Colonic mucosa (tissue), 4 donors: ENCODE measurements at regions not wholly inside any gene's neighbourhood (a gene's known extent, or its start where the extent isn't known, plus 50 kb on each side); places are given as distances from the start of the nearest gene placed in this dataset.

Experiments used
- DNase-seq: peaks from one replicate; pipeline ENCODE4 v3.0.0-alpha.2; 2020
- H3K27ac ChIP-seq: fragments of 200-600 bp; one replicate; pipeline ENCODE4 v1.8.0; 2021
- H3K27me3 ChIP-seq: fragments of 200-600 bp; one replicate; pipeline ENCODE4 v1.8.0; 2021
- H3K36me3 ChIP-seq: fragments of 200-600 bp; one replicate; pipeline ENCODE4 v1.8.0; 2021
- H3K4me1 ChIP-seq: fragments of 200-600 bp; one replicate; pipeline ENCODE4 v1.8.0; 2021; ENCODE audit warnings: mild to moderate bottlenecking
- H3K4me3 ChIP-seq: fragments of 200-600 bp; one replicate; pipeline ENCODE4 v1.8.0; 2021
- H3K9ac ChIP-seq, 2 donors: one replicate each; pipeline ENCODE4 v1.7.0; 2013; ENCODE audit warnings: control low read depth in 2 of 2, low read depth in 2 of 2, low read length in 2 of 2
- H3K9me3 ChIP-seq: fragments of 200-600 bp; one replicate; pipeline ENCODE4 v1.8.0; 2021
- intact Hi-C: fragments of 100-400 bp; cut with DNase I; formaldehyde crosslinking; loops from one replicate; pipeline ENCODE4 v1.14.1; 2022
- TF ChIP-seq, protein P1 (sequence below): fragments of 200-600 bp; IDR thresholded peaks from one replicate; pipeline ENCODE4 v1.8.0; 2022; ENCODE audit warnings: antibody characterized with exemption, mild to moderate bottlenecking
- donor health status: healthy.
- donor health status: DM: no; HTN: no; CAD: no.
- donor health status: DM: no; HTN: no; CAD: no.

- no peak for DNase-seq
- TF ChIP-seq, protein P1, sequence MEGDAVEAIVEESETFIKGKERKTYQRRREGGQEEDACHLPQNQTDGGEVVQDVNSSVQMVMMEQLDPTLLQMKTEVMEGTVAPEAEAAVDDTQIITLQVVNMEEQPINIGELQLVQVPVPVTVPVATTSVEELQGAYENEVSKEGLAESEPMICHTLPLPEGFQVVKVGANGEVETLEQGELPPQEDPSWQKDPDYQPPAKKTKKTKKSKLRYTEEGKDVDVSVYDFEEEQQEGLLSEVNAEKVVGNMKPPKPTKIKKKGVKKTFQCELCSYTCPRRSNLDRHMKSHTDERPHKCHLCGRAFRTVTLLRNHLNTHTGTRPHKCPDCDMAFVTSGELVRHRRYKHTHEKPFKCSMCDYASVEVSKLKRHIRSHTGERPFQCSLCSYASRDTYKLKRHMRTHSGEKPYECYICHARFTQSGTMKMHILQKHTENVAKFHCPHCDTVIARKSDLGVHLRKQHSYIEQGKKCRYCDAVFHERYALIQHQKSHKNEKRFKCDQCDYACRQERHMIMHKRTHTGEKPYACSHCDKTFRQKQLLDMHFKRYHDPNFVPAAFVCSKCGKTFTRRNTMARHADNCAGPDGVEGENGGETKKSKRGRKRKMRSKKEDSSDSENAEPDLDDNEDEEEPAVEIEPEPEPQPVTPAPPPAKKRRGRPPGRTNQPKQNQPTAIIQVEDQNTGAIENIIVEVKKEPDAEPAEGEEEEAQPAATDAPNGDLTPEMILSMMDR: no peak
Measured at GRCh38 chr4:159747983-159748382, 645.1 kb downstream of the RAPGEF2 start.

DNA sequence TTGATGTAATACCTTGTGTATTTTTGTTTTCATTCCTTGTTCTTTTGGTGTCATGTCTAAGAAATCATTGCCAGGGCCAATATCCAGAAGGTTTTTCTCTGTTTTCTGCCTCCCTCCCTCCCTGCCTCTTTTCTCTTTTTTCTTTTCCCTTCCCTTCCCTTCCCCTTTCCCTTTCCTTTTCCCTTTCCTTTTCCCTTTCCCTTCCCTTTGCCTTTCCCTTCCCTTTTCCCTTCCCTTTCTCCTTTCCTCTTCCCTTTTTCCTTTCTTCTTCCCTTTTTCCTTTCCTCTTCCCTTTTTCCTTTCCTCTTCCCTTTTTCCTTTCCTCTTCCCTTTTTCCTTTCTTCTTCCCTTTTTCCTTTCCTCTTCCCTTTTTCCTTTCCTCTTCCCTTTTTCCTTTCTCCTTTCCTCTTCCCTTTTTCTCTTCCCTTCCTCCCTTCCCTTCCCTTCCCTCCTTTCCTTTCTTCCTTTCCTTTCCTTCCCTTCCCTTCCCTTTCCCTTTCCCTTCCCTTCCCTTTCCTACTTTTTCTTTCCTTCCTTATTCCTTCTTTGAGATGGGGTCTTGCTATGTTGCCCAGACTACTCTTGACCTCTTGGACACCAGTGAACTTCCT, 646.1 kb downstream of the RAPGEF2 start:
- no peak for DNase-seq
- Histone ChIP-seq H3K27me3 (no peaks in the 10 kb centered on the region), H3K4me1 (no peaks in the 10 kb centered on the region), H3K36me3 (no peaks in the 10 kb centered on the region), H3K4me3 (no peak overlapping the region), H3K9ac (no peak overlapping the region), H3K27ac (no peak overlapping the region), H3K9me3 (no peaks in the 10 kb centered on the region)
- TF ChIP-seq, protein P1: no peak
- intact Hi-C loops: no loop called here

More at GRCh38 chr4:159747983-159748382, 645.1 kb downstream of the RAPGEF2 start:
- H3K27ac ChIP-seq: no peak overlapping the region
- no peaks in the 10 kb centered on the region for H3K9me3 ChIP-seq
- H3K4me3 ChIP-seq: no peak overlapping the region
- H3K36me3 ChIP-seq: no peaks in the 10 kb centered on the region
- intact Hi-C loops: no loop called here
- H3K9ac ChIP-seq: no peak overlapping the region
- H3K27me3 ChIP-seq: no peaks in the 10 kb centered on the region
- no peaks in the 10 kb centered on the region for H3K4me1 ChIP-seq

DNA sequence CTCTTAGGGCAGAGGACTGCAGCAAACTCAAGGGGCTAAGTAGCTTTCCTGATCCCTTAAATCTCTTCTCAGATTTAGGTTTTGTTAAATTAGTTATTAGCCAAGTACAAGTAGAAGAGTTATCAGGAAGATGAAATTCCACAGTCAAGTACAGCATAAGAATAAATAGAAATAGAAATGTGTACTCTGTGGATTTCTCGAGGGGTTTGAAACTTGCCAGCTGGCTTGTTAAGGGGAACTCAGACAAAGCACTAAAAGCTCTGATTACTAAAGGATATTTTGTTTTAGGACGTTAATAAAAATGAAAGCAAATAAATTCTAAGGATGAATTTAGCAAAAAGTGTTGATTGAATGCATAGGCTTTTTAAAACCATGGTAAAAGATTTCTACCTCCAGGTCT, 654.6 kb downstream of the RAPGEF2 start:
- Histone ChIP-seq H3K36me3 (no peaks in the 10 kb centered on the region), H3K27me3 (no peaks in the 10 kb centered on the region), H3K4me3 (no peak overlapping the region), H3K9me3 (no peaks in the 10 kb centered on the region), H3K9ac (no peak overlapping the region), H3K4me1 (no peaks in the 10 kb centered on the region), H3K27ac (no peak overlapping the region)
- intact Hi-C loops: no loop called here
- DNase-seq: no peak
- TF ChIP-seq, protein P1: no peak

- Histone ChIP-seq H3K27ac (no peak overlapping the region), H3K4me3 (no peak overlapping the region), H3K9me3 (no peaks in the 10 kb centered on the region), H3K9ac (no peak overlapping the region), H3K27me3 (no peaks in the 10 kb centered on the region), H3K4me1 (no peaks in the 10 kb centered on the region), H3K36me3 (no peaks in the 10 kb centered on the region)
- intact Hi-C loops: no loop called here
- no peak for DNase-seq
- TF ChIP-seq, protein P1: no peak
Measured at GRCh38 chr4:159758061-159758460, 655.2 kb downstream of the RAPGEF2 start.

DNA sequence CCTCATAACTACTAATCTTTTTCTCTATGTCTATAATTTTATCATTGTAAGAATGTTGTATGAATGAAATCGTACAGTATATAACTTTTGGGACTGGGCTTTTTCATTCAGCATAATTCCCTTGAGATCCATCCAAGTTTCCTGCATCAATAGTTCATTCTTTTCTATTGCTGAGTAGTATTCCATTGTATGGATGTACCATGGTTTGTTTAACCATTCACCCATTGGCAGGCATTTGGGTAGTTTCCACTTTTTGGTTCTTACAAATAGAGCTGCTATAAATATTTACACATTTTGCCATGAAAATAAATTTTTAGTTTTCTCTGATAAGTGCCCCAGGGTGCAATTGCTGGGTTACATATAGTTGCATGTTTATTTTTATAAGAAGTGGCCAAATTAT, 659.8 kb downstream of the RAPGEF2 start:
- H3K27me3 ChIP-seq: no peaks in the 10 kb centered on the region
- H3K36me3 ChIP-seq: no peaks in the 10 kb centered on the region
- no peak overlapping the region for H3K27ac ChIP-seq
- H3K4me3 ChIP-seq: no peak overlapping the region
- TF ChIP-seq, protein P1: no peak
- no peaks in the 10 kb centered on the region for H3K4me1 ChIP-seq
- intact Hi-C loops: no loop called here
- DNase-seq: no peak
- no peak overlapping the region for H3K9ac ChIP-seq
- H3K9me3 ChIP-seq: no peaks in the 10 kb centered on the region
